Midbrain (tissue), 1 donor: ENCODE measurements at regions not wholly inside any gene's neighbourhood (a gene's known extent, or its start where the extent isn't known, plus 50 kb on each side); places are given as distances from the start of the nearest gene placed in this dataset.

Experiments used
- DNase-seq: peaks from one replicate; lab custom pipeline; 2025; lab: John Stamatoyannopoulos, UW

- DNase-seq = no peak
Observed at GRCh38 chr5:74316064-74316603, 324.4 kb downstream of the ENC1 start.

- no peak for DNase-seq
Observed at GRCh38 chr5:74314906-74315305, 325.6 kb downstream of the ENC1 start.

GRCh38 chr5:74313896-74314295 is 326.6 kb downstream of the ENC1 start:
- no peak for DNase-seq

GRCh38 chr5:74312746-74313145 is 327.8 kb downstream of the ENC1 start:
- DNase-seq = no peak

GRCh38 chr5:74311961-74312360 is 328.6 kb downstream of the ENC1 start:
- no peak for DNase-seq

GRCh38 chr5:74310997-74311930 is 329.3 kb downstream of the ENC1 start:
- DNase-seq = no peak

- DNase-seq = no peak
Observed at GRCh38 chr5:74310386-74310785, 330.1 kb downstream of the ENC1 start.

- DNase-seq = no peak
Observed at GRCh38 chr5:74309050-74309449, 331.5 kb downstream of the ENC1 start.

GRCh38 chr5:74306845-74307244 is 333.7 kb downstream of the ENC1 start:
- no peak for DNase-seq

GRCh38 chr5:74304536-74304935 is 336.0 kb downstream of the ENC1 start:
- DNase-seq = no peak

- DNase-seq = no peak
Observed at GRCh38 chr5:74303578-74303977, 336.9 kb downstream of the ENC1 start.

- no peak for DNase-seq
Observed at GRCh38 chr5:74301576-74301975, 339.0 kb downstream of the ENC1 start.

- DNase-seq = no peak
Observed at GRCh38 chr5:74300808-74301389, 339.6 kb downstream of the ENC1 start.

- no peak for DNase-seq
Observed at GRCh38 chr5:74299833-74300232, 340.7 kb downstream of the ENC1 start.

GRCh38 chr5:74296685-74297408 is 343.7 kb downstream of the ENC1 start:
- no peak for DNase-seq

- DNase-seq = no peak
Observed at GRCh38 chr5:74295676-74296075, 344.9 kb downstream of the ENC1 start.

GRCh38 chr5:74295141-74295540 is 345.4 kb downstream of the ENC1 start:
- DNase-seq = no peak

GRCh38 chr5:74294231-74294705 is 346.3 kb downstream of the ENC1 start:
- no peak for DNase-seq

GRCh38 chr5:74293182-74293581 is 347.3 kb downstream of the ENC1 start:
- DNase-seq = no peak

- DNase-seq = no peak
Observed at GRCh38 chr5:74290634-74291241, 349.8 kb downstream of the ENC1 start.

GRCh38 chr5:74289691-74290090 is 350.8 kb downstream of the ENC1 start:
- DNase-seq = no peak

- DNase-seq = no peak
Observed at GRCh38 chr5:74289238-74289637, 351.3 kb downstream of the ENC1 start.
